ENCODE measurements at regions not wholly inside any gene's neighbourhood (a gene's known extent, or its start where the extent isn't known, plus 50 kb on each side); places are given as distances from the start of the nearest gene placed in this dataset.
"Not testable (repeated sequence)": the region's sequence is repeated elsewhere in the genome, so short reads cannot be mapped to it uniquely, and the experiment has no call there.

DNA sequence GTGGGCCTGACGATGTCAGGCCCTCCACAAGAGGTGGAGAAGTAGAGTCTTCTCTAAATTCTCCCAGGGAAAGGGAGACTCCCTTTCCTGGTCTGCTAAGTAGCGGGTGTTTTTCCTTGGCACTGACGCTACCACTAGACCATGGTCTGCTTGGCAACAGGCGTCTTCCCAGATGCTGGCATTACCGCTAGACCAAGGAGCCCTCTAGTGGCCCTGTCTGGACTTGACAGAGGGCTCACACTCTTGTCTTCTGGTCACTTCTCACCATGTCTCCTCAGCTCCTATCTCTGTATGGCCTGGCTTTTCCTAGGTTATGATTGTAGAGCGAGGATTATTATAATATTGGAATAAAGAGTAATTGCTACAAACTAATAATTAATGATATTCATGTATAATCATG lies 51.1 kb upstream of the RASSF6 start:
- not testable (repeated sequence) for H3K9me3 ChIP-seq (ENCODE audit: insufficient read depth, low read depth, low read length); H3K14ac ChIP-seq (ENCODE audit: low read length); H4K12ac ChIP-seq (ENCODE audit: low read depth, low read length); H3K4me1 ChIP-seq (ENCODE audit: control insufficient read depth in 1 of 2, insufficient read depth in 2 of 2, low read length in 2 of 2); H3K4me3 ChIP-seq (ENCODE audit: low read depth, low read length); H2AFZ ChIP-seq (ENCODE audit: insufficient read depth, low read length, poor library complexity); H3K9ac ChIP-seq (ENCODE audit: low read length); H3K18ac ChIP-seq (ENCODE audit: low read length); DNase-seq; H3K27me3 ChIP-seq (ENCODE audit: insufficient read depth, low read length); H3K36me3 ChIP-seq (ENCODE audit: control insufficient read depth in 1 of 2, insufficient read depth in 2 of 2, low read length in 2 of 2); H2BK12ac ChIP-seq (ENCODE audit: low read length); H3K4ac ChIP-seq (ENCODE audit: low read depth, low read length); H2AK5ac ChIP-seq (ENCODE audit: low read length); H4K91ac ChIP-seq (ENCODE audit: low read depth, low read length); H3K27ac ChIP-seq (ENCODE audit: low read depth, low read length); H4K8ac ChIP-seq (ENCODE audit: low read depth, low read length); H3K4me2 ChIP-seq (ENCODE audit: low read length); H3K79me1 ChIP-seq (ENCODE audit: low read length); H2BK120ac ChIP-seq (ENCODE audit: insufficient read depth, low read length, poor library complexity); H3K79me2 ChIP-seq (ENCODE audit: control insufficient read depth, insufficient read depth, low read length, poor library complexity); H3K23ac ChIP-seq (ENCODE audit: low read length); H2BK5ac ChIP-seq (ENCODE audit: low read depth, low read length, poor library complexity)
- no CpG with 5 or more reads among the region's 6 CpGs for WGBS (ENCODE audit: extremely low coverage, insufficient coverage, insufficient read length)

DNA sequence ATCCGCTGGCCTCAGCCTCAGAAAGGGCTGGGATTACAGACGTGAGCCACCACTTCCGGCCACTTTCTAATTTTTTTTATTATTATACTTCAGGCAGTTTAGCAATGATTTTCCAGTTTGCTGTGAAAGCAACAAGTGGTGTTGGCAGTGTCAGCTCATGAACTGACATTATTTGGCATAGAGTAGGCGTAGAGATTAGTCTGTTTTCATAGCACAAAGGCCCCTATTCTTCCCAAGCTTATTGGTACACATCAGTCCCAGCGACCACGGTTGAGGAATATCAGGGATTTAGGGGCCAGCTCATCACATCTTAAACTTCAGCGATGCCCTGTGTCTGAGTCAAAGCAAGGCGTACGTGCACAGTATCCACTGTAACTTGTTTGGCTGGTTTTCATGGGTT lies 53.0 kb upstream of the RASSF6 start:
- no peak overlapping the region for H2BK5ac ChIP-seq (ENCODE audit: low read depth, low read length, poor library complexity)
- no peak overlapping the region for H2BK12ac ChIP-seq (ENCODE audit: low read length)
- H3K4me1 ChIP-seq (ENCODE audit: control insufficient read depth in 1 of 2, insufficient read depth in 2 of 2, low read length in 2 of 2) = peaks cover 3 to 5% of the 10 kb centered on the region in 2 experiments
- no peak overlapping the region for H4K12ac ChIP-seq (ENCODE audit: low read depth, low read length)
- no peak overlapping the region for H3K9ac ChIP-seq (ENCODE audit: low read length)
- no peak overlapping the region for H3K14ac ChIP-seq (ENCODE audit: low read length)
- no peaks in the 10 kb centered on the region for H3K9me3 ChIP-seq (ENCODE audit: insufficient read depth, low read depth, low read length)
- no peak overlapping the region for H2BK120ac ChIP-seq (ENCODE audit: insufficient read depth, low read length, poor library complexity)
- no peak overlapping the region for H4K91ac ChIP-seq (ENCODE audit: low read depth, low read length)
- H3K79me2 ChIP-seq (ENCODE audit: control insufficient read depth, insufficient read depth, low read length, poor library complexity) = no peaks in the 10 kb centered on the region
- no peak overlapping the region for H3K4me2 ChIP-seq (ENCODE audit: low read length)
- no peak for DNase-seq
- H2AK5ac ChIP-seq (ENCODE audit: low read length) = no peak overlapping the region
- H3K18ac ChIP-seq (ENCODE audit: low read length) = no peak overlapping the region
- no peak overlapping the region for H3K4me3 ChIP-seq (ENCODE audit: low read depth, low read length)
- H3K23ac ChIP-seq (ENCODE audit: low read length) = no peak overlapping the region
- H3K4ac ChIP-seq (ENCODE audit: low read depth, low read length) = no peak overlapping the region
- no CpG with 5 or more reads among the region's 9 CpGs for WGBS (ENCODE audit: extremely low coverage, insufficient coverage, insufficient read length)
- H3K27ac ChIP-seq (ENCODE audit: low read depth, low read length) = no peak overlapping the region
- no peaks in the 10 kb centered on the region for H3K79me1 ChIP-seq (ENCODE audit: low read length)
- no peaks in the 10 kb centered on the region for H3K36me3 ChIP-seq (ENCODE audit: control insufficient read depth in 1 of 2, insufficient read depth in 2 of 2, low read length in 2 of 2)
- no peak overlapping the region for H4K8ac ChIP-seq (ENCODE audit: low read depth, low read length)
- no peaks in the 10 kb centered on the region for H3K27me3 ChIP-seq (ENCODE audit: insufficient read depth, low read length)
- H2AFZ ChIP-seq (ENCODE audit: insufficient read depth, low read length, poor library complexity) = no peak overlapping the region

DNA sequence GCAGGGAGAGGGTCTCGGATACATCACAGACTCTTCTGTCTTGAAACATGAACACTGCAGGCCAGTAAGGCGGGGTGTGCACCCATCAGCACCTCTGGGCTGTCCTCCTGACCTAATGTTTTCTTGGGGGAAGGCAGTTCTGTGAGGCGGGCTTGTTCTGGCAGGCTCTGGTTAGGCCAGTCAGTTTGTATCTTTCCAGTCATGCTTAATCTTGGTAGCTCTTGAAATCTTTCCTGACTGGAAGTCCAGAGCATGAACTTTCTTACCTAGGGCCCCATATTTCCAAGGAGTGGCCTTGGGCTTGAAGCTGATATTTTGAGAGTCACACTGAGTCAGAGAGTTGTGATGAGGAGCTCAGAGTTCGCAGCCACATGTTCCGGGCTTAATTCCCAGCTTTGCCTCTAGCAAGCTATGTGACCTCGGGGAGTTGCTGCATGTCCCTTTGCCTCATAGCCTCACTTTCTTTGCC lies 54.2 kb upstream of the RASSF6 start:
- H4K8ac ChIP-seq (ENCODE audit: low read depth, low read length) = no peak overlapping the region
- no peaks in the 10 kb centered on the region for H3K36me3 ChIP-seq (ENCODE audit: control insufficient read depth in 1 of 2, insufficient read depth in 2 of 2, low read length in 2 of 2)
- H3K4me3 ChIP-seq (ENCODE audit: low read depth, low read length) = no peak overlapping the region
- no peak overlapping the region for H2AFZ ChIP-seq (ENCODE audit: insufficient read depth, low read length, poor library complexity)
- no peak overlapping the region for H2BK120ac ChIP-seq (ENCODE audit: insufficient read depth, low read length, poor library complexity)
- H3K4me2 ChIP-seq (ENCODE audit: low read length) = no peak overlapping the region
- H2AK5ac ChIP-seq (ENCODE audit: low read length) = no peak overlapping the region
- peaks cover 3 to 5% of the 10 kb centered on the region in 2 experiments for H3K4me1 ChIP-seq (ENCODE audit: control insufficient read depth in 1 of 2, insufficient read depth in 2 of 2, low read length in 2 of 2)
- H3K14ac ChIP-seq (ENCODE audit: low read length) = no peak overlapping the region
- no peak for DNase-seq
- H4K91ac ChIP-seq (ENCODE audit: low read depth, low read length) = no peak overlapping the region
- no peaks in the 10 kb centered on the region for H3K27me3 ChIP-seq (ENCODE audit: insufficient read depth, low read length)
- no peaks in the 10 kb centered on the region for H3K9me3 ChIP-seq (ENCODE audit: insufficient read depth, low read depth, low read length)
- no peaks in the 10 kb centered on the region for H3K79me1 ChIP-seq (ENCODE audit: low read length)
- no peak overlapping the region for H3K27ac ChIP-seq (ENCODE audit: low read depth, low read length)
- no peak overlapping the region for H3K18ac ChIP-seq (ENCODE audit: low read length)
- H3K23ac ChIP-seq (ENCODE audit: low read length) = no peak overlapping the region
- H4K12ac ChIP-seq (ENCODE audit: low read depth, low read length) = no peak overlapping the region
- no peak overlapping the region for H2BK12ac ChIP-seq (ENCODE audit: low read length)
- H2BK5ac ChIP-seq (ENCODE audit: low read depth, low read length, poor library complexity) = no peak overlapping the region
- no peak overlapping the region for H3K4ac ChIP-seq (ENCODE audit: low read depth, low read length)
- no peaks in the 10 kb centered on the region for H3K79me2 ChIP-seq (ENCODE audit: control insufficient read depth, insufficient read depth, low read length, poor library complexity)
- WGBS (ENCODE audit: extremely low coverage, insufficient coverage, insufficient read length) = no CpG with 5 or more reads among the region's 6 CpGs
- no peak overlapping the region for H3K9ac ChIP-seq (ENCODE audit: low read length)

DNA sequence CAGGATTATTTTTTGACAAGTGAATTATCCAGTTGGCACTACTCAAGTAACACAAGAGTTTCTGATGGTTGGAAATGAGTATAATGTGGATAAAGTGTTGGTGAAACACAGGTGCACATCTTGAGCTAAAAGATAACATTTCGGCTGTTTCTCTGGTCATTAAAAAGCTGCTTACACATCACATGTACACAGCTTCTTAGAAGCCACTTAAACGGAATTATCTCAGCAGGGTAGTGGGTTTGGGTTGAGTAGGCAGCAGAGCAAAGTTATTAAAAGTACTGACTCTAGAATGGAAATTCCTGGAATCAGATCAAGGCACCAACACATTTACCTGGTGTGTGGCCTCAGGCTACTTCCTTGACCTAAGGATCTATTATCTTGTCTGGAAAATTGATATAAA lies 55.4 kb upstream of the RASSF6 start:
- no peak overlapping the region for H3K4me3 ChIP-seq (ENCODE audit: low read depth, low read length)
- no peak overlapping the region for H3K27ac ChIP-seq (ENCODE audit: low read depth, low read length)
- H3K9ac ChIP-seq (ENCODE audit: low read length) = no peak overlapping the region
- no peak overlapping the region for H4K91ac ChIP-seq (ENCODE audit: low read depth, low read length)
- no peak overlapping the region for H2AFZ ChIP-seq (ENCODE audit: insufficient read depth, low read length, poor library complexity)
- H3K4ac ChIP-seq (ENCODE audit: low read depth, low read length) = no peak overlapping the region
- H3K9me3 ChIP-seq (ENCODE audit: insufficient read depth, low read depth, low read length) = no peaks in the 10 kb centered on the region
- no peaks in the 10 kb centered on the region for H3K27me3 ChIP-seq (ENCODE audit: insufficient read depth, low read length)
- no peaks in the 10 kb centered on the region for H3K79me1 ChIP-seq (ENCODE audit: low read length)
- DNase-seq = no peak
- no peak overlapping the region for H2AK5ac ChIP-seq (ENCODE audit: low read length)
- no peak overlapping the region for H4K12ac ChIP-seq (ENCODE audit: low read depth, low read length)
- no peak overlapping the region for H2BK12ac ChIP-seq (ENCODE audit: low read length)
- no peak overlapping the region for H4K8ac ChIP-seq (ENCODE audit: low read depth, low read length)
- H2BK120ac ChIP-seq (ENCODE audit: insufficient read depth, low read length, poor library complexity) = no peak overlapping the region
- no peaks in the 10 kb centered on the region for H3K79me2 ChIP-seq (ENCODE audit: control insufficient read depth, insufficient read depth, low read length, poor library complexity)
- H3K14ac ChIP-seq (ENCODE audit: low read length) = no peak overlapping the region
- no CpG with 5 or more reads among the region's 2 CpGs for WGBS (ENCODE audit: extremely low coverage, insufficient coverage, insufficient read length)
- H3K4me1 ChIP-seq (ENCODE audit: control insufficient read depth in 1 of 2, insufficient read depth in 2 of 2, low read length in 2 of 2) = peaks cover 0 to 1% of the 10 kb centered on the region in 2 experiments
- no peaks in the 10 kb centered on the region for H3K36me3 ChIP-seq (ENCODE audit: control insufficient read depth in 1 of 2, insufficient read depth in 2 of 2, low read length in 2 of 2)
- no peak overlapping the region for H3K18ac ChIP-seq (ENCODE audit: low read length)
- H3K4me2 ChIP-seq (ENCODE audit: low read length) = no peak overlapping the region
- no peak overlapping the region for H2BK5ac ChIP-seq (ENCODE audit: low read depth, low read length, poor library complexity)
- H3K23ac ChIP-seq (ENCODE audit: low read length) = no peak overlapping the region

Data from trophoblast cell (in vitro differentiated cells and primary cell).